ENCODE measurements at regions not wholly inside any gene's neighbourhood (a gene's known extent, or its start where the extent isn't known, plus 50 kb on each side); places are given as distances from the start of the nearest gene placed in this dataset.

DNA sequence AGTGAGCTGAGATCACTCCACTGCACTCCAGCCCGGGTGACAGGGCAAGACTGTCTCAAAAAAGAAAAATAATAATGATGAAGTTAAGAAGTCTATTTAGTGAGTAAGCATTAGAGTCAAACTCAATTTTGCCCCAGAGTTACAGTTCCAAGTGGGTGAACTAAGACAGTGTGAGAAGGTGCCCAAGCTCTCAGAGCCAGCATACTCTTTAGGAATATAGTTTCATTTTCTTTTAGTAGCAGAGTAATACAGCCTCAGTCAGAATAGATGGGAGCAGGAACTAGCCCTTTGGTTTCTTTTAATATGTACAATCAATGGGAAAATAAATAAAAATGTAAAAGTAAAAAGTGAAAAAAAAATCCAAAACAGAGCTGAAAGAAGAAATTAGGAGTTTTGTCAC lies 87.0 kb upstream of the ADGRF1 start:
- TF ChIP-seq, protein P1, sequence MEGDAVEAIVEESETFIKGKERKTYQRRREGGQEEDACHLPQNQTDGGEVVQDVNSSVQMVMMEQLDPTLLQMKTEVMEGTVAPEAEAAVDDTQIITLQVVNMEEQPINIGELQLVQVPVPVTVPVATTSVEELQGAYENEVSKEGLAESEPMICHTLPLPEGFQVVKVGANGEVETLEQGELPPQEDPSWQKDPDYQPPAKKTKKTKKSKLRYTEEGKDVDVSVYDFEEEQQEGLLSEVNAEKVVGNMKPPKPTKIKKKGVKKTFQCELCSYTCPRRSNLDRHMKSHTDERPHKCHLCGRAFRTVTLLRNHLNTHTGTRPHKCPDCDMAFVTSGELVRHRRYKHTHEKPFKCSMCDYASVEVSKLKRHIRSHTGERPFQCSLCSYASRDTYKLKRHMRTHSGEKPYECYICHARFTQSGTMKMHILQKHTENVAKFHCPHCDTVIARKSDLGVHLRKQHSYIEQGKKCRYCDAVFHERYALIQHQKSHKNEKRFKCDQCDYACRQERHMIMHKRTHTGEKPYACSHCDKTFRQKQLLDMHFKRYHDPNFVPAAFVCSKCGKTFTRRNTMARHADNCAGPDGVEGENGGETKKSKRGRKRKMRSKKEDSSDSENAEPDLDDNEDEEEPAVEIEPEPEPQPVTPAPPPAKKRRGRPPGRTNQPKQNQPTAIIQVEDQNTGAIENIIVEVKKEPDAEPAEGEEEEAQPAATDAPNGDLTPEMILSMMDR (conservative IDR thresholded peaks at IDR 0.05): no peak
- no peak for TF ChIP-seq ZFX (IDR thresholded peaks at IDR 0.05)

Measured in C4-2B (cell line).